Hepatocyte (in vitro differentiated cells): ENCODE measurements at regions not wholly inside any gene's neighbourhood (a gene's known extent, or its start where the extent isn't known, plus 50 kb on each side); places are given as distances from the start of the nearest gene placed in this dataset.

ENCODE experiments used
- CTCF ChIP-seq: fragments of 200-600 bp; sonication (generic); IDR thresholded peaks from 2 replicates; pipeline ENCODE4 v1.5.1; 2016; ENCODE audit warnings: antibody characterized with exemption, mild to moderate bottlenecking; ENCODE audit not compliant: poor library complexity
- EZH2 ChIP-seq: fragments of 200-600 bp; sonication (generic); IDR thresholded peaks from 2 replicates; pipeline ENCODE4 v1.6.1; 2016; ENCODE audit warnings: antibody characterized with exemption, mild to moderate bottlenecking, borderline replicate concordance
- EZH2phosphoT487 ChIP-seq: fragments of 200-600 bp; sonication (generic); IDR thresholded peaks from one replicate; pipeline ENCODE4 v1.6.1; 2018; ENCODE audit warnings: antibody characterized with exemption, mild to moderate bottlenecking, low read depth, moderate library complexity; ENCODE audit not compliant: unreplicated experiment, severe bottlenecking

- TF ChIP-seq CTCF = no peak
- no peak for TF ChIP-seq EZH2
- TF ChIP-seq EZH2phosphoT487 = no peak
These were observed 1525.3 kb upstream of the TMEM132C start for GRCh38 chr12:126741536-126742240.
